ENCODE measurements at regions not wholly inside any gene's neighbourhood (a gene's known extent, or its start where the extent isn't known, plus 50 kb on each side); places are given as distances from the start of the nearest gene placed in this dataset.

DNA sequence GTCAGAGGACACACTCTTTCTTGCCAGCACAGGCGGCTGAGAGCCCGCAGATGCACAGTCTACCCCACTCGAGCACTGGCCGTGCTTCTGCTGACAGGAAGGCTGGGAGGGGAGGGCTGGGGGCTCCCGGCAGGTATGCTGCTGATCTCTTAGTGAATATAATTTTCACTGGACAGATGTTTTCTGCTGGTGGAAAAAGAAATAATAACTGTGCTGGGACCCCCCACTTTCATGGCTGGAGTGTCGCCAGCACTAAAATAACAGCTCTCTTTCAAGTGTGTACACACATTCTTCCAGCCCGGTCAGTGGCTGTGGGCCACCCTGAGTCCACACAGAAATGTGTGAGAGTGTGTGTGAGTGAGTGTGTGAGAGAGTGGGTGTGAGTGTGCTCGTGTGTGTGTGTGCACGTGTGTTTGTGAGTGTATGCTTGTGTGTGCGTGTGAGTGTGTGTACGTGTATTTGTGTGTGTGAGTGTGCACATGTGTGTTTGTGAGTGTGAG, 167.7 kb upstream of the USP24 start:
- no peak overlapping the region for H3K4me3 ChIP-seq
- H3K36me3 ChIP-seq = no peaks in the 10 kb centered on the region
- H3K4me1 ChIP-seq (replicated peaks) = peaks cover 8% of the 10 kb centered on the region
- no peaks in the 10 kb centered on the region for H3K27me3 ChIP-seq (replicated peaks)
- no peak overlapping the region for H3K27ac ChIP-seq
- H3K9me3 ChIP-seq (replicated peaks) = no peaks in the 10 kb centered on the region
- peak in 1 of 2 experiments; percentile 16 for DNase-seq (ENCODE audit: low read depth in 1 of 2, low spot score in 2 of 2)

DNA sequence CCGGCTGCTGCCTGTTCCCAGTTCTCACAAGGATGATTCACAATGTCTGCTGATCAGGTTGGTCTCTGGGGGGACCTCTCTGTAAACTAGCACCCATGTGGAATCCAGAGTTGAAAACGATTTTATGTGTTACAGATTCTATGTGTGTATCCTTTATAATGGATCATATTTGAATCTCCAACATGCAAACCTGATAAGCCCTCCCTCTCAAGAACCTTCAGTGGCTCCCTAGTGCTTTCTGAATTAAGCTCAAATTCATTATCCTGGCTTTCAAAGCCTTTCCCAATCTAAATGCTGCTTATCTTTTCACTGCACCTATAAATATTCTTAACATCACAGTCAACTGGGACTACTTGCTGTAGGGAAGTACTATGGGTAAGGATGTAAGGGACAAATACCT, 166.8 kb upstream of the USP24 start:
- Histone ChIP-seq H3K9me3 (replicated peaks) (no peaks in the 10 kb centered on the region), H3K36me3 (no peaks in the 10 kb centered on the region), H3K4me1 (replicated peaks) (peaks cover 8% of the 10 kb centered on the region), H3K27ac (no peak overlapping the region), H3K27me3 (replicated peaks) (no peaks in the 10 kb centered on the region), H3K4me3 (no peak overlapping the region)
- DNase-seq (ENCODE audit: low read depth in 1 of 2, low spot score in 2 of 2) = no peak

DNA sequence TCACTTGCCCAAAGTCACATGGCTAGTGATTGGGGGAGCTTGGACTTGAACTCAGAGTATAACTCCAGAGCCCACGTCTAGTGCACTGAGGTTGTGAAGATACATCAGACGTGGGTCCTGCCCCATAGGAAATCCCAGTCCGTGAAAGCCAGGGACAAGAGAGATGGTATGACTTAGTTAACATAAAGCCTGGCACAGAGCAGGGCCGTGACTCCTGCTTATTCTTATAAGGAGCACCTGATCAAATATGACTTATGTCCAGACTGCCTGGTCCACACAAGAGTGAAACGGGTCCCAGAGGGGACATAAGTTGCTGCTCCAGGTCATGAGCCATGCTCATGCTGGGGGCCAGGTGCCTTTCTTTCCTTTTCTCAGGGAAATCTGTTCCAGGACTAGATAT, 166.3 kb upstream of the USP24 start:
- Histone ChIP-seq H3K9me3 (replicated peaks) (no peaks in the 10 kb centered on the region), H3K4me3 (no peak overlapping the region), H3K27me3 (replicated peaks) (no peaks in the 10 kb centered on the region), H3K27ac (no peak overlapping the region), H3K4me1 (replicated peaks) (peaks cover 8% of the 10 kb centered on the region), H3K36me3 (no peaks in the 10 kb centered on the region)
- DNase-seq (ENCODE audit: low read depth in 1 of 2, low spot score in 2 of 2) = no peak

DNA sequence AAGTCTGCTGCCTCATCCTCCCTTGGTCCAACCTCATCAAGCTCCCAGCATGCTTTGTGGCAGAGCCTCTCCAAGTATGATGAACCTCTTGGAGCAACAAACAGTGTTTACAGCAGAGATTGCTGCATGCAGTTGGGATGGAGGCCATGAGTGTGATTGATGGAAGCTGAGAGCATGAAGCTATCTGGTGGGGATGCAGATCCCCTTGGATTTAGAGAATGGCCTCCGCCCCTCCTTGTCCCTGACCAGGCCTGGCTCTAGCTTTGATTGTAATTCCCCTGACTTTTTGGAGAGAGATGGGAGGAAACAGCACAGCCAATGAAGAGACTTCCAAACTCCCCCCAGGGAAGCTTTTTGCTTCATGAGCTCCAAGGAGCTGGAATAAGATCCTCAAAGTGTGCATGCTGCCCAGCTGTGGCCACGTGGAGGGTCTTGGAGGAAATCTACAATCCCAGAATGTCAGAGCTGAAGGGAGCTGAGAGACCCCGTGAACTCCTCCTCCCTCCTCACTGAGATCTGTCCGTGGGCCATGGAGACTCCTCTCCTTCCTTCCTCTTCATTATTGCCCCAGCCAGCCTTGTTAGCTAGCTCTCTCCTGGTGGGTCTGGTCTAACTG, 165.3 kb upstream of the USP24 start:
- H3K27ac ChIP-seq = no peak overlapping the region
- H3K9me3 ChIP-seq (replicated peaks) = no peaks in the 10 kb centered on the region
- H3K27me3 ChIP-seq (replicated peaks) = no peaks in the 10 kb centered on the region
- H3K36me3 ChIP-seq = no peaks in the 10 kb centered on the region
- no peak overlapping the region for H3K4me3 ChIP-seq
- no peak for DNase-seq (ENCODE audit: low read depth in 1 of 2, low spot score in 2 of 2)
- H3K4me1 ChIP-seq (replicated peaks) = peaks cover 10% of the 10 kb centered on the region

DNA sequence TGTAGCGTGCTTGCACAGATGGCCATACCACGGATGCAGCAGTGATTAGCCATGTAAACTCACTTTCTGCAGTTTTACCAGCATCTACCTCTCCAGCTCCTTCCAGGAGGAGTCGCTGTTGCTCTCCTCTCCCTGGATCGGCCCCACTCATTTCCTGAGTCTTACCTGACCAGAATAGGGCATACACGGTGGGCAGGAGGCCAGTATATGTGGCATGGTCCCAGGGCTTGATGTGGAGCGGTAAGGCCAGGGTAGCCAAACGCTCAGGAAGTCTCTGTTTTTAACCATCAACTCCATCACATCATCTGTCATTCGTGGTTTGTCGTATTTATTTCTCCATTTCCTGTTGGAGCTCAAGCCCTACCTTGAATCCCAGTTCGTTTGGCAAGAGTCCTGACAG, 163.4 kb upstream of the USP24 start:
- Histone ChIP-seq H3K27ac (no peak overlapping the region), H3K36me3 (no peaks in the 10 kb centered on the region), H3K4me3 (no peak overlapping the region), H3K4me1 (replicated peaks) (peaks cover 20% of the 10 kb centered on the region), H3K27me3 (replicated peaks) (no peaks in the 10 kb centered on the region), H3K9me3 (replicated peaks) (no peaks in the 10 kb centered on the region)
- peak in 1 of 2 experiments; percentile 12 for DNase-seq (ENCODE audit: low read depth in 1 of 2, low spot score in 2 of 2)

DNA sequence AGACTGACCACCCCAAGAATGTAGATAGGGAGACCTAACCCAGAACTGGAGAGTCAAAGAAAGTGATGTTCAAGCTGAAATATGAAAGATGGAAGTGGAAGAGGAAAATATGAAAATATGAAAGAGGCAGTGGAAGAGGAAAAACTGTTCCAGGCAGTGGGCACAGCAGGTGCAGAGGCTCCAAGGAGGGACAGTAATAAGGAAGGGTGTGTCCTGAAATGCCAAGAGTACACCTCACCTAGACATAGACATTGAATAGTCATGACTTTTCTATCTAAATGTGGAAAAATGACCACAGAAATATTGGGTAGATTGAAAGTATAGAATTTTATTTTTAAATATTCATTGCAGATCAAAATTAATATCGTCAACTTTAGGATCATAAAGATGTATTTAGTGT, 161.7 kb upstream of the USP24 start:
- H3K9me3 ChIP-seq (replicated peaks) = no peaks in the 10 kb centered on the region
- DNase-seq (ENCODE audit: low read depth in 1 of 2, low spot score in 2 of 2) = no peak

DNA sequence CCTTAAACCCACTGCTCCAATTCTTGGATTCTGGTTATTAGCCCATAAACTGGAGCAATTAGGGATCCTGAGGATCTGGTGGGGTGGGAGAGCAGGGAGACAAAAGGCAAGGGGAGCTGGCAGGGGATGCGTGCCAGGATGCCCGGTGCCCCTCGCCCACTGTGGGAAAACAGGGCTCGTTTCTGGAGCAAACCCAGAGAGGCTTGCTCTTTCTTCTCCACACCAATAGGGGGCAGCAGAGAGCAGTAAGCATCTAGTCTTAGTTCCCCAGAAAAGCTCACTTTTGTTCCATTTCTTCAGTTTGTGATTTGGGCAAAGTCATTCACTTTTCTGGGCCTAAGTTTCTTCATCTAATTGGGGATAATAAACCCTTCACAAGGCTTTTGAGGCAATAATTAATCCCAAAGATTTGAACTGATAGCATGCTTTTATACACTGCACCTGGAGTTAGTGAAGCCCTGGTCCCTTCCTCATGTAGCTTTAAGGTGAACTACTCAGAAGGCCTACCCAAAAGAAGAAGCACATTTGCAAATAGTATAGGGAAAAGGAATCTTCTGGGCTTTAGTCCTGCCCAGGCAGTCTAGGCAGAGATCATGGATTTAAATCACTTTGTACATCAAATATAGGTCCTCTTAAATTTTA, 160.6 kb upstream of the USP24 start:
- Histone ChIP-seq H3K4me1 (replicated peaks) (peaks cover 12% of the 10 kb centered on the region), H3K36me3 (no peaks in the 10 kb centered on the region), H3K27me3 (replicated peaks) (no peaks in the 10 kb centered on the region), H3K9me3 (replicated peaks) (no peaks in the 10 kb centered on the region), H3K27ac (no peak overlapping the region), H3K4me3 (no peak overlapping the region)
- peak in 1 of 2 experiments; percentile 30 for DNase-seq (ENCODE audit: low read depth in 1 of 2, low spot score in 2 of 2)

More for the DNA sequence above, 161.7 kb upstream of the USP24 start:
- H3K27me3 ChIP-seq (replicated peaks) = no peaks in the 10 kb centered on the region
- H3K4me1 ChIP-seq (replicated peaks) = peaks cover 12% of the 10 kb centered on the region
- no peaks in the 10 kb centered on the region for H3K36me3 ChIP-seq
- H3K27ac ChIP-seq = no peak overlapping the region
- H3K4me3 ChIP-seq = no peak overlapping the region

DNA sequence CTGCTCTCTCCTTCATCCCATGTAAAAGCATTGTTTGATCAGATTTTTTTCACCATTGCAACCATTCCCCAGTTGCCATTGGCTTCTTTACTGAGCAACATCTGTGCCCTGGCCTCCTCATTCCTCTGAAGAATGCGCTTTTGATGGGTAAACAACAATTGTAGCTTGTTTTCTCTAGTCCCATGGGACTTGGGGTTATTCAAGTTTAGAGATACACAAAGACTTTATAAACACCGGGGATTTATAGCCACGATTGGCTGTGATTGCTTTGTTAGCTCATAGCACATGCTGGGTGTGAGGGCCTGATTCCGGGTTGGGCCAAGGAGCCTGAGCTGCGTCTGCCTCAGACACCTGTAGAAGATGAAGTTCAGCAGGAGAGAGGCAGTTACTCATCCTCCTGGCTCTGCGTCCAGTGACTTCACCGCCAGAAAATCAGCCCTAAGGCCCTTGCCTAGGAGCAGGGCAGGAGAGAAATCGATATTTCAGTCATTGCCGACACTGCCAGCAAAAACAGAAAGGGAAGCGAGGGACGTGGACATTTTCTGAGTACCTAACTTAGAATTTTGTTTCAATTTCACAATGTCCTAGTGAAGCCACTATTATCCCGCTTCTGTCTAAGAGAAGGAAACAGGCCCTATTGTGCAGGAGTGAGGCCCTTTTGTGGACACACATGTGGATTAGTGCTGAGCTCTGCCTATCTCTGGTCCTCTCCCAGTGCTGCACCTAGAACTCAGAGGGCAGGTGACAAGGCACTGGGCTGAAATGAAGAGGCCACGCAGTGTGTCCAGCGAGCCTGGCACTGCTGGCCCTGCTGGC, 159.8 kb upstream of the USP24 start:
- peak in 1 of 2 experiments; percentile 39 for DNase-seq (ENCODE audit: low read depth in 1 of 2, low spot score in 2 of 2)
- no peak overlapping the region for H3K27ac ChIP-seq
- no peaks in the 10 kb centered on the region for H3K27me3 ChIP-seq (replicated peaks)
- peaks cover 12% of the 10 kb centered on the region for H3K4me1 ChIP-seq (replicated peaks)
- H3K36me3 ChIP-seq = no peaks in the 10 kb centered on the region
- no peak overlapping the region for H3K4me3 ChIP-seq
- H3K9me3 ChIP-seq (replicated peaks) = no peaks in the 10 kb centered on the region

DNA sequence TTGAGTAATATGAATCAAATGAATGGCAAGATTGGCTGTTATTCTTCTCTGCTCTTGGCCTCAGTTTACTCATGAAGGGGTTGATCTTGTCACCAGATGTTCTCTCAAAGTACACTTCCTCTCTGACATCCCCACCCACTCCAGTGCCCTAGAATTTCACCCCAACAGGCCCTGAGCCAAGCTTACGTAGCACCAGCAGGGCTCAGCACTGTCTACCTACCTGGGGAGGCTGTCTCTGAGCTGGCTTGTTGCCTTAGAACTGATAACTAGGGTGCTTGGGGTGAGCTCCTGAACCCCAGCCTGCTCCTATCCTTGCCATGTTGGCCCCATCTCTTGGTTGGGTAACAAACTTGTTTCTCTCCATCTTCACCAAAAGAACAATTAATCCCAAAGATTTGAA, 159.1 kb upstream of the USP24 start:
- Histone ChIP-seq H3K36me3 (no peaks in the 10 kb centered on the region), H3K4me3 (no peak overlapping the region), H3K4me1 (replicated peaks) (peaks cover 12% of the 10 kb centered on the region), H3K9me3 (replicated peaks) (no peaks in the 10 kb centered on the region), H3K27me3 (replicated peaks) (no peaks in the 10 kb centered on the region), H3K27ac (no peak overlapping the region)
- DNase-seq (ENCODE audit: low read depth in 1 of 2, low spot score in 2 of 2) = no peak

DNA sequence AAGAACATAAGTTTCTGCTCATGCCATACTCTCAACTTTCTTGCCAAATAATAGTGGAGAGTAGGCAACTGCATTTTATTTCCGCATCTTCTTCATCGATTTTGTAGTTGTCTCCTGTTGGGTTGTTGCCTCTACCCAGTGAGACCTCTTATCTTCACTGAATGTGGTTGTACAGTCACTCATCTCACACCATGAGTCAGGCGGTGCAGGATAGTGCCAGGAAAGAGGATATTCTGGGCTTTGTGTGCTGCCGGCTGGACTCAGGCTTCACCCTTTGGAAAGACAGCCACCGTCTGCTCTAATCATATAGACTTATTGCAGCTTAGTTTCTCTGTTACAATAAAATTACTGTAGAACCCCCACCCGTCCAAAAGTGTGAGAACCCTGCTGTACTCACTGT, 154.3 kb upstream of the USP24 start:
- H3K36me3 ChIP-seq = no peaks in the 10 kb centered on the region
- H3K4me1 ChIP-seq (replicated peaks) = peaks cover 3% of the 10 kb centered on the region
- H3K27ac ChIP-seq = no peak overlapping the region
- H3K9me3 ChIP-seq (replicated peaks) = no peaks in the 10 kb centered on the region
- H3K27me3 ChIP-seq (replicated peaks) = no peaks in the 10 kb centered on the region
- no peak for DNase-seq (ENCODE audit: low read depth in 1 of 2, low spot score in 2 of 2)
- H3K4me3 ChIP-seq = no peak overlapping the region

DNA sequence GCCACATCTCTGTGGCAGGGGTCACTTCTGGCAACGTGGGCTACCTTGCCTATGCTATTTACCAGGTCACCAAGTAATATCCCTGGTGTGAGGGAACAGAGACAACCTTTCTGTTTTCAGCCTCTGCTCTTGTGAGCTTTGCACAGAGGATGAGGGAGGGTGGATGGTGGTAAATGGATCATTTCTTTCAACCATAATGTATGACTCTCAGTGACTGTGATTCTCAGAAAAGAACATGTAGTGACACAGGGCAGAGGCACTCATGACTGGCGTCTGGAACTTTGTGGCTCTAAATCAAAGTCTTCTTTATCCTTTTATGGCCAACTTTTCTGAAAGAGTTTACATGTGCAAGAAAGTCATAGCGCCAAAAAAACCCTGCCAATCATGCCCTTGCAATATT, 153.5 kb upstream of the USP24 start:
- Histone ChIP-seq H3K27ac (no peak overlapping the region), H3K36me3 (no peaks in the 10 kb centered on the region), H3K9me3 (replicated peaks) (no peaks in the 10 kb centered on the region), H3K27me3 (replicated peaks) (no peaks in the 10 kb centered on the region), H3K4me3 (no peak overlapping the region), H3K4me1 (replicated peaks) (no peaks in the 10 kb centered on the region)
- no peak for DNase-seq (ENCODE audit: low read depth in 1 of 2, low spot score in 2 of 2)

DNA sequence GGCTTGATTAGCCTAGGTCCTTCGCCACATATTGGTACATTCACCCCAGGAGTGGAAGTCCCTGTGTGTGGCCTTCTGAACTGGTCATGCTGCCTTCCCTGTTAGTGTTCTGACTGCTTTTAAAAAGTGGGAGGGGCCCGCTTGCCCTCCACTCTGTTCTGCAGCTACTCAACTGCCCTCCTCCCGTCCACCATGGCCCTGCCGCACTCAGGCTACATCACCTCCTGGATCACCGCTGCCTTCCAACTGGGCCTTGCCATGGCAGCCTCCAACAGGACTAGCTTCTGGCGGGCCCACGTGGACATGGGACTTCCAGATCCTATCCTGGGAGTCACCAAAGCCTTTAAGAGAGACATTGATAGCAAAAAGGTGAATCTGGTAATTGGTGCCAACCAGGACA, 152.1 kb upstream of the USP24 start:
- H3K4me1 ChIP-seq (replicated peaks) = no peaks in the 10 kb centered on the region
- H3K27ac ChIP-seq = no peak overlapping the region
- no peaks in the 10 kb centered on the region for H3K27me3 ChIP-seq (replicated peaks)
- no peaks in the 10 kb centered on the region for H3K36me3 ChIP-seq
- H3K9me3 ChIP-seq (replicated peaks) = no peaks in the 10 kb centered on the region
- no peak overlapping the region for H3K4me3 ChIP-seq
- no peak for DNase-seq (ENCODE audit: low read depth in 1 of 2, low spot score in 2 of 2)

DNA sequence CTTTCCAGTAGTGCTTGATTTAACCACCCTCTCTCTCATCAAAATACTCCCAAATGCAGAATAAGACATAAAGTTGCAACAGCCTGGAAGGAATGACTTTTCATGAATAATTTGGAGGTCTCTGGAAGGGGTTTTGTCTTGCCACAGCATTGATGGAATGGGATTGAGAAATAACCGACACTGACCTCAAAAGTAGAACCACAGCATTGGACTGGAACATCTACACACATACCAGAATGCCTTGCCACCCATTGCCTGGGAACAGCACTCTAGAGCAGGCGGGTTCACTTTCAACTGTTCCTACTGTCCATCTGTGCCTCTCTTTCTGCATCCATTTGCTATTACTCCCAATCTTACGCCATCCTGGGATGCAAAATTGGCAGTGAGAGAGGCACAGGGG, 149.1 kb upstream of the USP24 start:
- DNase-seq (ENCODE audit: low read depth in 1 of 2, low spot score in 2 of 2) = no peak
- no peaks in the 10 kb centered on the region for H3K27me3 ChIP-seq (replicated peaks)
- no peaks in the 10 kb centered on the region for H3K4me1 ChIP-seq (replicated peaks)
- H3K36me3 ChIP-seq = no peaks in the 10 kb centered on the region
- no peaks in the 10 kb centered on the region for H3K9me3 ChIP-seq (replicated peaks)
- H3K27ac ChIP-seq = no peak overlapping the region
- no peak overlapping the region for H3K4me3 ChIP-seq

DNA sequence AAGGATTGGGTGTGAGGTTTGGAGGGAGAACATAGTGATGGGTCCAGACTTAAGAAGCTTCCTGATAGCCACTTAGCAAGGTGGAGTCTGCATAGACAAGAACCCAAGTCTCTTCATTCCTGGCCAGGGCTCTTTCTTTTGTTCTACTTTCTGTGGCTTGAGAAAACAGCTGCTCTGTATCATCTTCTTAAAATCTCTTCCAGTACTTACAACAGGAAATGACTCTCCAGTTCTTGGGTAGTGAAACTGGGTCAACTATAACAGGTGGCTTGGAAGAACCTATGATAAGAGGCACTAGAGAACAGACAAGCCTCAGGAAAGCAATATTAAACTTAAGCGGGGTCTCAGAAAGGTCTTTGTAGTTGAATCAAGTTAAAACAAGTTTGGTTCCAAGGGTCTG, 148.1 kb upstream of the USP24 start:
- H3K4me1 ChIP-seq (replicated peaks) = no peaks in the 10 kb centered on the region
- H3K9me3 ChIP-seq (replicated peaks) = no peaks in the 10 kb centered on the region
- H3K4me3 ChIP-seq = no peak overlapping the region
- no peaks in the 10 kb centered on the region for H3K27me3 ChIP-seq (replicated peaks)
- no peaks in the 10 kb centered on the region for H3K36me3 ChIP-seq
- DNase-seq (ENCODE audit: low read depth in 1 of 2, low spot score in 2 of 2) = no peak
- no peak overlapping the region for H3K27ac ChIP-seq

All from SJSA1 (cell line).